Rectal smooth muscle tissue (tissue), 1 donor: ENCODE measurements at regions not wholly inside any gene's neighbourhood (a gene's known extent, or its start where the extent isn't known, plus 50 kb on each side); places are given as distances from the start of the nearest gene placed in this dataset.

Experiments
- H3K27ac ChIP-seq: one replicate; pipeline ENCODE4 v1.7.0; 2013; ENCODE audit warnings: low read depth, low read length, inconsistent platforms
- H3K27me3 ChIP-seq: one replicate; pipeline ENCODE4 v1.7.0; 2013; ENCODE audit warnings: low read length; ENCODE audit not compliant: control insufficient read depth, insufficient read depth
- H3K36me3 ChIP-seq: one replicate; pipeline ENCODE4 v1.7.0; 2013; ENCODE audit warnings: low read length; ENCODE audit not compliant: control insufficient read depth, insufficient read depth
- H3K4me1 ChIP-seq: one replicate; pipeline ENCODE4 v1.7.0; 2013; ENCODE audit warnings: low read length; ENCODE audit not compliant: control insufficient read depth, insufficient read depth
- H3K4me3 ChIP-seq: one replicate; pipeline ENCODE4 v1.7.0; 2013; ENCODE audit warnings: low read length
- H3K9ac ChIP-seq: one replicate; pipeline ENCODE4 v1.7.0; 2013; ENCODE audit warnings: low read length

- Histone ChIP-seq H3K4me3 (no peak overlapping the region), H3K27me3 (no peaks in the 10 kb centered on the region), H3K36me3 (no peaks in the 10 kb centered on the region), H3K27ac (no peak overlapping the region), H3K4me1 (no peaks in the 10 kb centered on the region), H3K9ac (no peak overlapping the region)
These were observed 124.5 kb upstream of the ZCCHC13 start for GRCh38 chrX:74179499-74179898.

GRCh38 chrX:74179071-74179470 lies 124.9 kb upstream of the ZCCHC13 start:
- no peaks in the 10 kb centered on the region for H3K36me3 ChIP-seq
- H3K9ac ChIP-seq = no peak overlapping the region
- no peak overlapping the region for H3K27ac ChIP-seq
- no peak overlapping the region for H3K4me3 ChIP-seq
- no peaks in the 10 kb centered on the region for H3K4me1 ChIP-seq
- H3K27me3 ChIP-seq = no peaks in the 10 kb centered on the region

- Histone ChIP-seq H3K4me3 (no peak overlapping the region), H3K9ac (no peak overlapping the region), H3K4me1 (no peaks in the 10 kb centered on the region), H3K36me3 (no peaks in the 10 kb centered on the region), H3K27me3 (no peaks in the 10 kb centered on the region), H3K27ac (no peak overlapping the region)
These were observed 125.4 kb upstream of the ZCCHC13 start for GRCh38 chrX:74178536-74178935.

- Histone ChIP-seq H3K36me3 (no peaks in the 10 kb centered on the region), H3K4me3 (no peak overlapping the region), H3K4me1 (no peaks in the 10 kb centered on the region), H3K9ac (no peak overlapping the region), H3K27ac (no peak overlapping the region), H3K27me3 (no peaks in the 10 kb centered on the region)
These were observed 132.5 kb upstream of the ZCCHC13 start for GRCh38 chrX:74171465-74171864.

GRCh38 chrX:74162199-74162598 lies 141.8 kb upstream of the ZCCHC13 start:
- no peak overlapping the region for H3K27ac ChIP-seq
- H3K36me3 ChIP-seq = no peaks in the 10 kb centered on the region

GRCh38 chrX:74160816-74161215 lies 143.2 kb upstream of the ZCCHC13 start:
- Histone ChIP-seq H3K4me1 (no peaks in the 10 kb centered on the region), H3K9ac (no peak overlapping the region), H3K36me3 (no peaks in the 10 kb centered on the region), H3K27me3 (peaks cover 1% of the 10 kb centered on the region), H3K27ac (no peak overlapping the region), H3K4me3 (no peak overlapping the region)

More at GRCh38 chrX:74162199-74162598, 141.8 kb upstream of the ZCCHC13 start:
- H3K27me3 ChIP-seq = peaks cover 1% of the 10 kb centered on the region
- H3K4me1 ChIP-seq = no peaks in the 10 kb centered on the region
- H3K9ac ChIP-seq = no peak overlapping the region
- no peak overlapping the region for H3K4me3 ChIP-seq

GRCh38 chrX:74160358-74160757 lies 143.6 kb upstream of the ZCCHC13 start:
- H3K36me3 ChIP-seq = no peaks in the 10 kb centered on the region
- no peaks in the 10 kb centered on the region for H3K4me1 ChIP-seq
- H3K27ac ChIP-seq = no peak overlapping the region
- H3K9ac ChIP-seq = no peak overlapping the region
- no peak overlapping the region for H3K4me3 ChIP-seq
- H3K27me3 ChIP-seq = peaks cover 1% of the 10 kb centered on the region

GRCh38 chrX:74147439-74147838 lies 156.5 kb upstream of the ZCCHC13 start:
- Histone ChIP-seq H3K9ac (no peak overlapping the region), H3K27ac (no peak overlapping the region), H3K36me3 (no peaks in the 10 kb centered on the region), H3K27me3 (no peaks in the 10 kb centered on the region), H3K4me1 (no peaks in the 10 kb centered on the region), H3K4me3 (no peak overlapping the region)

- Histone ChIP-seq H3K27ac (no peak overlapping the region), H3K9ac (no peak overlapping the region), H3K4me1 (no peaks in the 10 kb centered on the region), H3K27me3 (no peaks in the 10 kb centered on the region), H3K36me3 (no peaks in the 10 kb centered on the region), H3K4me3 (no peak overlapping the region)
These were observed 165.0 kb upstream of the ZCCHC13 start for GRCh38 chrX:74138943-74139342.

GRCh38 chrX:74133156-74133796 lies 170.7 kb upstream of the ZCCHC13 start:
- no peak overlapping the region for H3K9ac ChIP-seq
- H3K27ac ChIP-seq = no peak overlapping the region
- no peak overlapping the region for H3K4me3 ChIP-seq
- H3K4me1 ChIP-seq = no peaks in the 10 kb centered on the region
- H3K36me3 ChIP-seq = no peaks in the 10 kb centered on the region
- H3K27me3 ChIP-seq = no peaks in the 10 kb centered on the region

GRCh38 chrX:74132280-74132679 lies 171.7 kb upstream of the ZCCHC13 start:
- Histone ChIP-seq H3K27me3 (no peaks in the 10 kb centered on the region), H3K9ac (no peak overlapping the region), H3K4me3 (no peak overlapping the region), H3K36me3 (no peaks in the 10 kb centered on the region), H3K27ac (no peak overlapping the region), H3K4me1 (no peaks in the 10 kb centered on the region)

GRCh38 chrX:74119016-74119910 lies 184.7 kb upstream of the ZCCHC13 start:
- Histone ChIP-seq H3K27me3 (no peaks in the 10 kb centered on the region), H3K4me1 (no peaks in the 10 kb centered on the region), H3K27ac (no peak overlapping the region), H3K9ac (no peak overlapping the region), H3K4me3 (no peak overlapping the region), H3K36me3 (no peaks in the 10 kb centered on the region)
